Prostate gland (tissue), 2 donors: ENCODE measurements at regions not wholly inside any gene's neighbourhood (a gene's known extent, or its start where the extent isn't known, plus 50 kb on each side); places are given as distances from the start of the nearest gene placed in this dataset.
A peak's percentile ranks its signal among the peaks of the same experiment; 100 is the strongest.

Experiments
- POLR2A ChIP-seq: fragments of 450-650 bp; IDR thresholded peaks from one replicate; pipeline ENCODE4 v1.6.1; 2016; ENCODE audit warnings: antibody characterized with exemption, mild to moderate bottlenecking
- POLR2AphosphoS5 ChIP-seq: sonication (generic); formaldehyde crosslinking; IDR thresholded peaks from one replicate; pipeline ENCODE4 v1.6.1; 2017; ENCODE audit warnings: antibody characterized with exemption
- TF ChIP-seq, protein P1 (sequence below), 4 experiments: fragments of 200-600 bp in 2 of 4; fragments of 450-650 bp in 2 of 4; sonication (generic) in 2 of 4; IDR thresholded peaks; 1 replicate in 3 of 4; 2 replicates in 1 of 4; pipeline ENCODE4 v1.5.1; 2016 to 2019; ENCODE audit warnings: antibody characterized with exemption in 4 of 4, mild to moderate bottlenecking in 2 of 4, moderate library complexity in 2 of 4

DNA sequence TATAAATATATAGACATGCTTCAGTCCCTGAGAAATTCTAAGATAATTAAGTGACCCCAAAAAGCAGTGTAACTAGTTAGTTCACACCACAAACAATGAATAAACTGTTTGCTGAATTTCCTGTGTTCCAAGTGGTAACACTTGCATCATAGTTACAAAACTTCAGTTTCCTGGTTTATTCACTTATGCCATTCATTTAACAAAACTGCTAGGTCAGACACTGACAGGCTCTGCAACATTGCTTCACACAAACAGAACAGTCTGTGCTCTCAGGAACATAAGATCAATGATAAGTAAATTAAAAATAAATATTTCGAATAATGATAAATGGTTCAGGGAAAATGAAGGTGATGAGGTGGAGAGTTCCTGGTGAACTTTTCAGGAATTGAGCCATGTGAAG is 133.3 kb upstream of the NAMPT start:
- TF ChIP-seq, protein P1, sequence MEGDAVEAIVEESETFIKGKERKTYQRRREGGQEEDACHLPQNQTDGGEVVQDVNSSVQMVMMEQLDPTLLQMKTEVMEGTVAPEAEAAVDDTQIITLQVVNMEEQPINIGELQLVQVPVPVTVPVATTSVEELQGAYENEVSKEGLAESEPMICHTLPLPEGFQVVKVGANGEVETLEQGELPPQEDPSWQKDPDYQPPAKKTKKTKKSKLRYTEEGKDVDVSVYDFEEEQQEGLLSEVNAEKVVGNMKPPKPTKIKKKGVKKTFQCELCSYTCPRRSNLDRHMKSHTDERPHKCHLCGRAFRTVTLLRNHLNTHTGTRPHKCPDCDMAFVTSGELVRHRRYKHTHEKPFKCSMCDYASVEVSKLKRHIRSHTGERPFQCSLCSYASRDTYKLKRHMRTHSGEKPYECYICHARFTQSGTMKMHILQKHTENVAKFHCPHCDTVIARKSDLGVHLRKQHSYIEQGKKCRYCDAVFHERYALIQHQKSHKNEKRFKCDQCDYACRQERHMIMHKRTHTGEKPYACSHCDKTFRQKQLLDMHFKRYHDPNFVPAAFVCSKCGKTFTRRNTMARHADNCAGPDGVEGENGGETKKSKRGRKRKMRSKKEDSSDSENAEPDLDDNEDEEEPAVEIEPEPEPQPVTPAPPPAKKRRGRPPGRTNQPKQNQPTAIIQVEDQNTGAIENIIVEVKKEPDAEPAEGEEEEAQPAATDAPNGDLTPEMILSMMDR (IDR thresholded peaks at IDR 0.05), result no peak
- no peak for TF ChIP-seq POLR2A
- peak; percentile 68 for TF ChIP-seq POLR2AphosphoS5
